ENCODE measurements at regions not wholly inside any gene's neighbourhood (a gene's known extent, or its start where the extent isn't known, plus 50 kb on each side); places are given as distances from the start of the nearest gene placed in this dataset.

DNA sequence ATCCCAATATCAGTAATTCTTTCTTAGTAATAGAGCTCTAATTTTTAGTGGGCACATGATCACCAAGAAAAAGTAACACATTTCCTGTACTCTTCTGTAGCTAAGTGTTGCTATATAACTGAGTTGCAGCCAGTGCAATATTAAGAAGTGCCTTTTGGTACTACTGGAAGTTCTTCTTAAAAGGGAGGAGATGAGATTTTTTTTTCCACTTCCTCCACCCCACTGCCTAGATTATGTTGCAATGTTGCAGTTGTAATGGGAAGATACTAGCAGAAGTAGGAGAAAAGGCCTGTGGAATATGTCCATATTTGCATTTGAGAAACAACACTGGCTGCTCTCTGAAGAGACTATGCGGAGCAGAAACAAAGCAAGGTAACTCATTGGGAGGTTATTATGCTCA lies 280.6 kb upstream of the ANO5 start:
- no peak for TF ChIP-seq FOS (IDR thresholded peaks at IDR 0.05; ENCODE audit: borderline replicate concordance, insufficient read depth, low read length)
- TF ChIP-seq, protein P1, sequence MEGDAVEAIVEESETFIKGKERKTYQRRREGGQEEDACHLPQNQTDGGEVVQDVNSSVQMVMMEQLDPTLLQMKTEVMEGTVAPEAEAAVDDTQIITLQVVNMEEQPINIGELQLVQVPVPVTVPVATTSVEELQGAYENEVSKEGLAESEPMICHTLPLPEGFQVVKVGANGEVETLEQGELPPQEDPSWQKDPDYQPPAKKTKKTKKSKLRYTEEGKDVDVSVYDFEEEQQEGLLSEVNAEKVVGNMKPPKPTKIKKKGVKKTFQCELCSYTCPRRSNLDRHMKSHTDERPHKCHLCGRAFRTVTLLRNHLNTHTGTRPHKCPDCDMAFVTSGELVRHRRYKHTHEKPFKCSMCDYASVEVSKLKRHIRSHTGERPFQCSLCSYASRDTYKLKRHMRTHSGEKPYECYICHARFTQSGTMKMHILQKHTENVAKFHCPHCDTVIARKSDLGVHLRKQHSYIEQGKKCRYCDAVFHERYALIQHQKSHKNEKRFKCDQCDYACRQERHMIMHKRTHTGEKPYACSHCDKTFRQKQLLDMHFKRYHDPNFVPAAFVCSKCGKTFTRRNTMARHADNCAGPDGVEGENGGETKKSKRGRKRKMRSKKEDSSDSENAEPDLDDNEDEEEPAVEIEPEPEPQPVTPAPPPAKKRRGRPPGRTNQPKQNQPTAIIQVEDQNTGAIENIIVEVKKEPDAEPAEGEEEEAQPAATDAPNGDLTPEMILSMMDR (IDR thresholded peaks at IDR 0.05; ENCODE audit: extremely low read depth in 1 of 2, insufficient read depth in 1 of 2, low read depth in 1 of 2, low read length in 2 of 2) = no peak
- no peak for TF ChIP-seq POLR2A (IDR thresholded peaks at IDR 0.05; ENCODE audit: low read depth, low read length)
- TF ChIP-seq, protein P2, sequence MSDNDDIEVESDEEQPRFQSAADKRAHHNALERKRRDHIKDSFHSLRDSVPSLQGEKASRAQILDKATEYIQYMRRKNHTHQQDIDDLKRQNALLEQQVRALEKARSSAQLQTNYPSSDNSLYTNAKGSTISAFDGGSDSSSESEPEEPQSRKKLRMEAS (IDR thresholded peaks at IDR 0.05; ENCODE audit: insufficient read depth, insufficient read length) = no peak
- no peak for TF ChIP-seq POLR2AphosphoS5 (IDR thresholded peaks at IDR 0.05; ENCODE audit: insufficient read depth, low read depth, low read length)
- TF ChIP-seq GATA2 (IDR thresholded peaks at IDR 0.05; ENCODE audit: insufficient read depth, insufficient read length, low read depth, low read length) = no peak
- no peak for TF ChIP-seq MYC (IDR thresholded peaks at IDR 0.05; ENCODE audit: low read depth, low read length)
- no peak for TF ChIP-seq JUN (IDR thresholded peaks at IDR 0.05; ENCODE audit: borderline replicate concordance, insufficient read depth, insufficient read length, low read depth)
- Histone ChIP-seq H3K4me1 (ENCODE audit: control insufficient read depth, extremely low read depth, insufficient read depth, low read length) (no peaks in the 10 kb centered on the region), H3K79me2 (ENCODE audit: control insufficient read depth, insufficient read depth, low read length) (no peaks in the 10 kb centered on the region), H3K9ac (replicated peaks; ENCODE audit: extremely low read depth, insufficient read depth, low read length) (no peak overlapping the region), H2AFZ (ENCODE audit: low read depth, low read length) (no peak overlapping the region), H4K20me1 (replicated peaks; ENCODE audit: control insufficient read depth, extremely low read depth, insufficient read depth, low read length) (no peaks in the 10 kb centered on the region), H3K9me3 (replicated peaks; ENCODE audit: control insufficient read depth, insufficient read depth, low read length) (peaks cover 4% of the 10 kb centered on the region), H3K27me3 (ENCODE audit: control insufficient read depth in 2 of 2, insufficient read depth in 2 of 2, low read length in 2 of 2) (no peaks in the 10 kb centered on the region), H3K4me3 (replicated peaks in 1 of 3; ENCODE audit: insufficient read depth in 1 of 3, low read depth in 1 of 3, low read length in 3 of 3) (no peak overlapping the region), H3K9me1 (replicated peaks; ENCODE audit: control insufficient read depth, extremely low read depth, insufficient read depth, low read length) (no peaks in the 10 kb centered on the region), H3K27ac (ENCODE audit: insufficient read depth, low read depth, low read length) (no peak overlapping the region), H3K36me3 (ENCODE audit: control insufficient read depth in 2 of 2, extremely low read depth in 1 of 2, insufficient read depth in 2 of 2, low read length in 2 of 2) (no peaks in the 10 kb centered on the region), H3K4me2 (ENCODE audit: insufficient read depth, low read length) (no peak overlapping the region)
- FAIRE-seq (no peak), DNase-seq (ENCODE audit: low read depth, low spot score) (no peak)
- no TSS peak for BruUV-seq (replicated peaks)
- ChIA-PET POLR2A (no interaction called here), CTCF (no interaction called here)
- dilution Hi-C loops (cut with MboI; ENCODE audit: extremely low pct_ligation_motif_present, low sequenced_read_pairs) = no loop called here
- intact Hi-C loops (cut with micrococcal nuclease) = no loop called here

All from endothelial cell of umbilical vein (primary cell).